ENCODE measurements at regions not wholly inside any gene's neighbourhood (a gene's known extent, or its start where the extent isn't known, plus 50 kb on each side); places are given as distances from the start of the nearest gene placed in this dataset.

DNA sequence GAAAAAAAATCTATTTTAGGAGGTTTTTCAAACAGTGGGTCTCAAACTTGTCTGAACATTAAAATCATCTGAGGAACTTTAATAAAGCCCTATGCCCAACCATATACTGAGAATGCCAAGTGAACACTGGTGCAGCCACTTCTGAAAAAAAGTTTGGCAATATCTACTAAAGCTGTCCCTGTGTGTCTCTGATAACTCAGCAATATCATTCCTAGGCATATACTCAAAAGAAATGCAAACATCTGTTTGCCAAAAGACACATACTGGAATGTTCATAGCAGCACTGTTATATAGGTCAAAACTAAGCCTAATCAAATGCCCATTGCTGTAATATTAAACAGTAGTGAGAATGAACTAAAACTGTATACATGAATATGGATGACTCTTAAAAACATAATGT lies 74.2 kb upstream of the RGS4 start:
- H3K36me3 ChIP-seq (ENCODE audit: insufficient read depth in 1 of 2, low read depth in 1 of 2) = no peaks in the 10 kb centered on the region
- no peak overlapping the region for H3K4me3 ChIP-seq
- H3K9me3 ChIP-seq = no peaks in the 10 kb centered on the region
- intact Hi-C loops (cut with DNase I) = no loop called here
- TF ChIP-seq CTCF (IDR thresholded peaks at IDR 0.05) = no peak
- no peak for DNase-seq
- H3K27ac ChIP-seq = no peak overlapping the region
- H3K4me1 ChIP-seq = no peaks in the 10 kb centered on the region
- no peaks in the 10 kb centered on the region for H3K27me3 ChIP-seq (ENCODE audit: insufficient read depth in 3 of 3, low read length in 2 of 3)
- no peak for ATAC-seq

DNA sequence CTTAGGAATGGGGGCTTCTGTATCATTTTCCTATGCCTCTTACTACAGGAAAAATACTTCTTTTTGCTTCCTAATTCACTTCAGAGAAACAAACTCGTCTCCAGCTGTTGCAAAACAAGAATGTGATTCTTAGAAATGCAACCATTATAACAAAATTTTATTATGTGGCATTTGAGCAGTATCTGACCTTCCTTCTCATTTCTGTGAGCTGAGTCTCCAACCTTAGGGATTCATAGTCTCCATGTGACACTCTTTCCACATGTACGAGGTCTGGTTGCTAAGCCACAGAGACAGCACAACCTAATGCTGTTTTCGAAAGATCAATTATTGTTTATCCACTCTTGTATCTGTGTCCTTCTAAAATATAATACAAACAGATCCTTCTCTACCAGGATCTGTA lies 75.3 kb upstream of the RGS4 start:
- no peak overlapping the region for H3K4me3 ChIP-seq
- no peak for ATAC-seq
- 48 to 67% (median 55%) methylated on average over 3 of the region's 3 CpGs for WGBS, 3 donors
- H3K9me3 ChIP-seq = no peaks in the 10 kb centered on the region
- H3K36me3 ChIP-seq (ENCODE audit: insufficient read depth in 1 of 2, low read depth in 1 of 2) = no peaks in the 10 kb centered on the region
- TF ChIP-seq CTCF (IDR thresholded peaks at IDR 0.05) = no peak
- no peaks in the 10 kb centered on the region for H3K27me3 ChIP-seq (ENCODE audit: insufficient read depth in 3 of 3, low read length in 2 of 3)
- intact Hi-C loops (cut with DNase I) = no loop called here
- no peaks in the 10 kb centered on the region for H3K4me1 ChIP-seq
- no peak overlapping the region for H3K27ac ChIP-seq
- DNase-seq = no peak

DNA sequence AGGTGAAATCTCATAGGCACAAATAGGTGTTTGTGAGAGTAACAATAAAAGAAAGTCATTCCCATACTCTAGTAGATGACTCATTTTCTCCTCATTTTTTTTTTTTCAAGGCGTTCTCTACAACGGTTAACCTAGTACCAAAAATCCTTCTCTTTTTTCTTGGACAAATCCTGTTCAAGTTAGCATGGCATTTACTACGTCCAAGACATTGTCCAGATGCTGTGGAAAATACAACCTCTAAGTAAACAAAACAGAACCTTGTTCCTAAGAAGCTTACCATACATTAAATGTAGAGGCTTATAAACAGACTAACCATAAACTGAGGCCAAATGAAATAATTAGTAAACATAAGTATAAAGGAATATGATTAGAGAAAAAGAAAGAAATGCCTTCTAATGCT lies 76.2 kb upstream of the RGS4 start:
- DNase-seq (no peak), ATAC-seq (no peak)
- Histone ChIP-seq H3K4me3 (no peak overlapping the region), H3K36me3 (ENCODE audit: insufficient read depth in 1 of 2, low read depth in 1 of 2) (no peaks in the 10 kb centered on the region), H3K27ac (no peak overlapping the region), H3K9me3 (no peaks in the 10 kb centered on the region), H3K27me3 (ENCODE audit: insufficient read depth in 3 of 3, low read length in 2 of 3) (no peaks in the 10 kb centered on the region), H3K4me1 (no peaks in the 10 kb centered on the region)
- 66 to 78% (median 69%) methylated on average over 3 of the region's 3 CpGs for WGBS, 3 donors
- intact Hi-C loops (cut with DNase I) = no loop called here
- TF ChIP-seq CTCF (IDR thresholded peaks at IDR 0.05) = no peak

DNA sequence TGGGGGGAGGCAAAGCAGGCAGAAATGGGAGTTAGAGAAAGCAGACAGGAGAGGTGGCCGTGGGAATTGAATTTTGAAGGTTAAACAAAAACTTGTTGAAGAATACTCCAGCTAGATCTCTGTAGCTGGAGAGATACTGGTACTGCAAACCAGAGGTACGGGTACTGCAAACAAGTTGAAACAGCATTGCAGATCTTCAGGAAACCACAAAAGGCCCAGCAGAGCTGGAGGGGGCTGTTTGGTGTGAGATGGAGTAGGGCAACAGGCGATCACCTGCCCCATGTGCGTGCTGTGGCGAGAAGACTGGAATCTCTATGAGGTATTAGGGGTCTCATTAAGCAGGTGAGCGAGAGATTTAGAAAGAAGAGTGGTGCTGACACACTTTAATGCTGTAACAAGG lies 77.7 kb upstream of the RGS4 start:
- 85 to 95% (median 90%) methylated on average over 6 of the region's 6 CpGs for WGBS, 3 donors
- Histone ChIP-seq H3K4me1 (no peaks in the 10 kb centered on the region), H3K36me3 (ENCODE audit: insufficient read depth in 1 of 2, low read depth in 1 of 2) (no peaks in the 10 kb centered on the region), H3K4me3 (no peak overlapping the region), H3K27me3 (ENCODE audit: insufficient read depth in 3 of 3, low read length in 2 of 3) (no peaks in the 10 kb centered on the region), H3K27ac (no peak overlapping the region), H3K9me3 (no peaks in the 10 kb centered on the region)
- intact Hi-C loops (cut with DNase I) = no loop called here
- ATAC-seq (no peak), DNase-seq (no peak)
- no peak for TF ChIP-seq CTCF (IDR thresholded peaks at IDR 0.05)

- H3K4me3 ChIP-seq = no peak overlapping the region
- no peaks in the 10 kb centered on the region for H3K27me3 ChIP-seq (ENCODE audit: insufficient read depth in 3 of 3, low read length in 2 of 3)
- H3K27ac ChIP-seq = no peak overlapping the region
- DNase-seq (no peak), ATAC-seq (no peak)
- intact Hi-C loops (cut with DNase I) = no loop called here
- TF ChIP-seq CTCF (IDR thresholded peaks at IDR 0.05) = no peak
- H3K9me3 ChIP-seq = no peaks in the 10 kb centered on the region
- H3K4me1 ChIP-seq = no peaks in the 10 kb centered on the region
- WGBS, 3 donors = 71 to 81% (median 80%) methylated on average over 3 of the region's 3 CpGs
- no peaks in the 10 kb centered on the region for H3K36me3 ChIP-seq (ENCODE audit: insufficient read depth in 1 of 2, low read depth in 1 of 2)
Measured at GRCh38 chr1:162990665-162991064, 78.5 kb upstream of the RGS4 start.

All from psoas muscle (tissue), 7 donors.